SK-N-SH (cell line): ENCODE measurements at regions not wholly inside any gene's neighbourhood (a gene's known extent, or its start where the extent isn't known, plus 50 kb on each side); places are given as distances from the start of the nearest gene placed in this dataset.

Source experiments
- EP300 ChIP-seq, 2 experiments: IDR thresholded peaks; 2 replicates each; pipeline versions ENCODE4 v1.4.0 to v1.6.1; 2012; ENCODE audit warnings: borderline replicate concordance in 1 of 2, low read depth in 1 of 2, low read length in 1 of 2
- EZH2phosphoT487 ChIP-seq: fragments of 200-600 bp; sonication (generic); IDR thresholded peaks from 2 replicates; pipeline ENCODE4 v1.6.1; 2017; ENCODE audit warnings: low read depth, mixed run types, mild to moderate bottlenecking, antibody characterized with exemption, moderate library complexity, borderline replicate concordance
- POLR2AphosphoS5 ChIP-seq: IDR thresholded peaks from 2 replicates; pipeline ENCODE4 v1.6.1; 2012; ENCODE audit warnings: low read depth, low read length
- RAD21 ChIP-seq: IDR thresholded peaks from 2 replicates; pipeline ENCODE4 v1.6.1; 2012; ENCODE audit warnings: mild to moderate bottlenecking, low read length
- TAF1 ChIP-seq: IDR thresholded peaks from 2 replicates; pipeline ENCODE4 v1.6.1; 2012; ENCODE audit warnings: low read depth, mild to moderate bottlenecking, low read length, moderate library complexity, borderline replicate concordance
- TF ChIP-seq, protein P1 (sequence below): fragments of 200-600 bp; sonication (generic); IDR thresholded peaks from 2 replicates; pipeline ENCODE4 v1.6.1; 2017; ENCODE audit warnings: antibody characterized with exemption, mild to moderate bottlenecking, moderate library complexity
- TF ChIP-seq, protein P2 (sequence below): fragments of 150-350 bp; IDR thresholded peaks from 2 replicates; pipeline ENCODE4 v1.6.1; 2017; ENCODE audit warnings: antibody characterized with exemption, low read length, low read depth, borderline replicate concordance
- TF ChIP-seq, protein P3 (sequence below): IDR thresholded peaks from 2 replicates; pipeline ENCODE4 v1.6.1; 2012; ENCODE audit warnings: mild to moderate bottlenecking, low read depth, low read length, moderate library complexity

GRCh38 chr3:135416182-135416581, 549.3 kb upstream of the PPP2R3A start:
- no peak for TF ChIP-seq EZH2phosphoT487
- TF ChIP-seq, protein P1, sequence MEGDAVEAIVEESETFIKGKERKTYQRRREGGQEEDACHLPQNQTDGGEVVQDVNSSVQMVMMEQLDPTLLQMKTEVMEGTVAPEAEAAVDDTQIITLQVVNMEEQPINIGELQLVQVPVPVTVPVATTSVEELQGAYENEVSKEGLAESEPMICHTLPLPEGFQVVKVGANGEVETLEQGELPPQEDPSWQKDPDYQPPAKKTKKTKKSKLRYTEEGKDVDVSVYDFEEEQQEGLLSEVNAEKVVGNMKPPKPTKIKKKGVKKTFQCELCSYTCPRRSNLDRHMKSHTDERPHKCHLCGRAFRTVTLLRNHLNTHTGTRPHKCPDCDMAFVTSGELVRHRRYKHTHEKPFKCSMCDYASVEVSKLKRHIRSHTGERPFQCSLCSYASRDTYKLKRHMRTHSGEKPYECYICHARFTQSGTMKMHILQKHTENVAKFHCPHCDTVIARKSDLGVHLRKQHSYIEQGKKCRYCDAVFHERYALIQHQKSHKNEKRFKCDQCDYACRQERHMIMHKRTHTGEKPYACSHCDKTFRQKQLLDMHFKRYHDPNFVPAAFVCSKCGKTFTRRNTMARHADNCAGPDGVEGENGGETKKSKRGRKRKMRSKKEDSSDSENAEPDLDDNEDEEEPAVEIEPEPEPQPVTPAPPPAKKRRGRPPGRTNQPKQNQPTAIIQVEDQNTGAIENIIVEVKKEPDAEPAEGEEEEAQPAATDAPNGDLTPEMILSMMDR, result no peak
- TF ChIP-seq POLR2AphosphoS5, result no peak
- no peak for TF ChIP-seq EP300 (IDR thresholded peaks at IDR 0.05; ENCODE audit: borderline replicate concordance in 1 of 2, low read depth in 1 of 2, low read length in 1 of 2)
- TF ChIP-seq, protein P2, sequence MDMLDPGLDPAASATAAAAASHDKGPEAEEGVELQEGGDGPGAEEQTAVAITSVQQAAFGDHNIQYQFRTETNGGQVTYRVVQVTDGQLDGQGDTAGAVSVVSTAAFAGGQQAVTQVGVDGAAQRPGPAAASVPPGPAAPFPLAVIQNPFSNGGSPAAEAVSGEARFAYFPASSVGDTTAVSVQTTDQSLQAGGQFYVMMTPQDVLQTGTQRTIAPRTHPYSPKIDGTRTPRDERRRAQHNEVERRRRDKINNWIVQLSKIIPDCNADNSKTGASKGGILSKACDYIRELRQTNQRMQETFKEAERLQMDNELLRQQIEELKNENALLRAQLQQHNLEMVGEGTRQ, result no peak
- TF ChIP-seq TAF1, result no peak
- TF ChIP-seq, protein P3, sequence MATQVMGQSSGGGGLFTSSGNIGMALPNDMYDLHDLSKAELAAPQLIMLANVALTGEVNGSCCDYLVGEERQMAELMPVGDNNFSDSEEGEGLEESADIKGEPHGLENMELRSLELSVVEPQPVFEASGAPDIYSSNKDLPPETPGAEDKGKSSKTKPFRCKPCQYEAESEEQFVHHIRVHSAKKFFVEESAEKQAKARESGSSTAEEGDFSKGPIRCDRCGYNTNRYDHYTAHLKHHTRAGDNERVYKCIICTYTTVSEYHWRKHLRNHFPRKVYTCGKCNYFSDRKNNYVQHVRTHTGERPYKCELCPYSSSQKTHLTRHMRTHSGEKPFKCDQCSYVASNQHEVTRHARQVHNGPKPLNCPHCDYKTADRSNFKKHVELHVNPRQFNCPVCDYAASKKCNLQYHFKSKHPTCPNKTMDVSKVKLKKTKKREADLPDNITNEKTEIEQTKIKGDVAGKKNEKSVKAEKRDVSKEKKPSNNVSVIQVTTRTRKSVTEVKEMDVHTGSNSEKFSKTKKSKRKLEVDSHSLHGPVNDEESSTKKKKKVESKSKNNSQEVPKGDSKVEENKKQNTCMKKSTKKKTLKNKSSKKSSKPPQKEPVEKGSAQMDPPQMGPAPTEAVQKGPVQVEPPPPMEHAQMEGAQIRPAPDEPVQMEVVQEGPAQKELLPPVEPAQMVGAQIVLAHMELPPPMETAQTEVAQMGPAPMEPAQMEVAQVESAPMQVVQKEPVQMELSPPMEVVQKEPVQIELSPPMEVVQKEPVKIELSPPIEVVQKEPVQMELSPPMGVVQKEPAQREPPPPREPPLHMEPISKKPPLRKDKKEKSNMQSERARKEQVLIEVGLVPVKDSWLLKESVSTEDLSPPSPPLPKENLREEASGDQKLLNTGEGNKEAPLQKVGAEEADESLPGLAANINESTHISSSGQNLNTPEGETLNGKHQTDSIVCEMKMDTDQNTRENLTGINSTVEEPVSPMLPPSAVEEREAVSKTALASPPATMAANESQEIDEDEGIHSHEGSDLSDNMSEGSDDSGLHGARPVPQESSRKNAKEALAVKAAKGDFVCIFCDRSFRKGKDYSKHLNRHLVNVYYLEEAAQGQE, result no peak
- no peak for TF ChIP-seq RAD21
